IMR-90 (cell line): ENCODE measurements at regions not wholly inside any gene's neighbourhood (a gene's known extent, or its start where the extent isn't known, plus 50 kb on each side); places are given as distances from the start of the nearest gene placed in this dataset.

Experiments used
- ATAC-seq: fragments of 200-7000 bp; cut with Tn5 transposase; 2 replicates; pipeline ENCODE4 v1.9.1; 2020; ENCODE audit warnings: low read depth, mild to moderate bottlenecking, moderate library complexity
- BruUV-seq: library from RNA; stranded (reverse); fragments of 400-500 nt; replicated peaks from 2 replicates; lab custom pipeline; 2021; lab: Mats Ljungman, UMichigan
- CTCF ChIA-PET: fragments of 300-600 bp; formaldehyde crosslinking; extraction: SDS; loops from one replicate; lab custom pipeline; 2021; ENCODE audit warnings: antibody characterized with exemption; lab: Yijun Ruan, JAX
- POLR2A ChIA-PET: fragments of 300-600 bp; sonication (Branson Sonifier 250); formaldehyde crosslinking; loops from one replicate; lab custom pipeline; 2022; ENCODE audit warnings: antibody characterized with exemption; ENCODE audit not compliant: unreplicated experiment; lab: Charles Lee
- DNase-seq: peaks from one replicate; pipeline ENCODE4 v3.0.0; 2013
- H2AFZ ChIP-seq: replicated peaks from 2 replicates; pipeline ENCODE3; 2013; ENCODE audit warnings: low read length, mild to moderate bottlenecking; ENCODE audit not compliant: poor library complexity
- H2AK5ac ChIP-seq: 2 replicates; pipeline ENCODE4 v1.6.1; 2013; ENCODE audit warnings: low read depth, low read length, inconsistent platforms
- H2AK9ac ChIP-seq: replicated peaks from 2 replicates; pipeline ENCODE3; 2013; ENCODE audit warnings: mild to moderate bottlenecking, low read depth, low read length, moderate library complexity; ENCODE audit not compliant: poor library complexity
- H2BK120ac ChIP-seq: 2 replicates; pipeline ENCODE4 v1.6.1; 2013; ENCODE audit warnings: low read depth, low read length, inconsistent platforms
- H2BK15ac ChIP-seq: 3 replicates; pipeline ENCODE4 v1.6.1; 2013; ENCODE audit warnings: low read depth, low read length, inconsistent platforms
- H2BK20ac ChIP-seq: 2 replicates; pipeline ENCODE4 v1.6.1; 2013; ENCODE audit warnings: low read depth, mild to moderate bottlenecking, inconsistent platforms, low read length, moderate library complexity
- H2BK5ac ChIP-seq: 2 replicates; pipeline ENCODE4 v1.6.1; 2013; ENCODE audit warnings: mild to moderate bottlenecking, low read depth, low read length, inconsistent platforms; ENCODE audit not compliant: poor library complexity, severe bottlenecking
- H3K14ac ChIP-seq: replicated peaks from 2 replicates; pipeline ENCODE4 v1.6.1; 2013; ENCODE audit warnings: low read depth, low read length, inconsistent platforms
- H3K18ac ChIP-seq: 2 replicates; pipeline ENCODE4 v1.6.1; 2013; ENCODE audit warnings: low read depth, low read length, control low read depth
- H3K23ac ChIP-seq: 2 replicates; pipeline ENCODE4 v1.6.1; 2013; ENCODE audit warnings: low read depth, low read length, inconsistent platforms
- H3K27ac ChIP-seq: 2 replicates; pipeline ENCODE4 v1.5.1; 2013; ENCODE audit warnings: mild to moderate bottlenecking, control low read depth, low read length; ENCODE audit not compliant: insufficient read depth
- H3K27me3 ChIP-seq: 2 replicates; pipeline ENCODE4 v1.6.1; 2013; ENCODE audit warnings: low read length; ENCODE audit not compliant: control insufficient read depth, insufficient read depth
- H3K36me3 ChIP-seq: 2 replicates; pipeline ENCODE4 v1.6.1; 2013; ENCODE audit warnings: low read length, mixed read lengths; ENCODE audit not compliant: control insufficient read depth, insufficient read depth
- H3K4ac ChIP-seq: 2 replicates; pipeline ENCODE4 v1.6.1; 2013; ENCODE audit warnings: low read depth, low read length, inconsistent platforms
- H3K4me1 ChIP-seq: 2 replicates; pipeline ENCODE4 v1.6.1; 2013; ENCODE audit warnings: low read length, mixed read lengths; ENCODE audit not compliant: control insufficient read depth, insufficient read depth
- H3K4me2 ChIP-seq: 2 replicates; pipeline ENCODE4 v1.6.1; 2013; ENCODE audit warnings: low read depth, mild to moderate bottlenecking, control low read depth, low read length, moderate library complexity
- H3K4me3 ChIP-seq: 2 replicates; pipeline ENCODE4 v1.5.1; 2013; ENCODE audit warnings: low read depth, mild to moderate bottlenecking, control low read depth, low read length, moderate library complexity; ENCODE audit not compliant: insufficient read depth
- H3K56ac ChIP-seq: 2 replicates; pipeline ENCODE4 v1.6.1; 2013; ENCODE audit warnings: low read length, inconsistent platforms; ENCODE audit not compliant: insufficient read depth; ENCODE audit errors: extremely low read depth
- H3K79me1 ChIP-seq, 2 experiments: 2 replicates each; pipeline ENCODE4 v1.6.1; 2013; ENCODE audit warnings: low read length in 2 of 2, inconsistent platforms in 1 of 2, low read depth in 1 of 2
- H3K9ac ChIP-seq: 2 replicates; pipeline ENCODE4 v1.6.1; 2013; ENCODE audit warnings: low read depth, low read length, control low read depth
- H3K9me1 ChIP-seq: 2 replicates; pipeline ENCODE4 v1.6.1; 2013; ENCODE audit warnings: low read length, inconsistent platforms; ENCODE audit not compliant: insufficient read depth
- H3K9me3 ChIP-seq: 2 replicates; pipeline ENCODE4 v1.6.1; 2013; ENCODE audit warnings: low read length; ENCODE audit not compliant: control insufficient read depth, insufficient read depth
- H4K20me1 ChIP-seq: 2 replicates; pipeline ENCODE4 v1.6.1; 2013; ENCODE audit warnings: low read length, inconsistent platforms; ENCODE audit not compliant: insufficient read depth
- H4K5ac ChIP-seq: 2 replicates; pipeline ENCODE4 v1.6.1; 2013; ENCODE audit warnings: mild to moderate bottlenecking, low read depth, low read length, control low read depth
- H4K8ac ChIP-seq, 2 experiments: 2 replicates each; pipeline ENCODE4 v1.6.1; 2013; ENCODE audit warnings: low read depth in 2 of 2, low read length in 2 of 2, control low read depth in 1 of 2, inconsistent platforms in 1 of 2
- H4K91ac ChIP-seq: 2 replicates; pipeline ENCODE4 v1.6.1; 2013; ENCODE audit warnings: low read depth, low read length, inconsistent platforms; ENCODE audit not compliant: insufficient read depth
- BHLHE40 ChIP-seq: fragments of 150-350 bp; IDR thresholded peaks from 2 replicates; pipeline ENCODE4 v1.6.1; 2016; ENCODE audit warnings: mild to moderate bottlenecking, low read depth, low read length
- CEBPB ChIP-seq: IDR thresholded peaks from 2 replicates; pipeline ENCODE4 v1.6.1; 2012; ENCODE audit warnings: low read depth, low read length, improper control_type of control experiment
- CHD1 ChIP-seq: IDR thresholded peaks from 2 replicates; pipeline ENCODE4 v1.6.1; 2012; ENCODE audit warnings: low read depth, low read length, improper control_type of control experiment
- CTCF ChIP-seq: conservative IDR thresholded peaks from 2 replicates; pipeline ENCODE4 v1.5.1; 2012; ENCODE audit warnings: mild to moderate bottlenecking, low read depth, low read length, improper control_type of control experiment
- ELK1 ChIP-seq: fragments of 150-350 bp; IDR thresholded peaks from 2 replicates; pipeline ENCODE4 v1.6.1; 2016; ENCODE audit warnings: low read depth, mild to moderate bottlenecking, low read length, moderate library complexity, borderline replicate concordance
- FOS ChIP-seq: fragments of 150-350 bp; IDR thresholded peaks from 2 replicates; pipeline ENCODE4 v1.6.1; 2016; ENCODE audit warnings: low read depth, low read length
- MAFK ChIP-seq: IDR thresholded peaks from 2 replicates; pipeline ENCODE4 v1.6.1; 2012; ENCODE audit warnings: low read depth, low read length, improper control_type of control experiment
- MAZ ChIP-seq: IDR thresholded peaks from 2 replicates; pipeline ENCODE4 v1.6.1; 2012; ENCODE audit warnings: low read depth, mild to moderate bottlenecking, low read length, improper control_type of control experiment, moderate library complexity, borderline replicate concordance
- MXI1 ChIP-seq: IDR thresholded peaks from 2 replicates; pipeline ENCODE4 v1.6.1; 2012; ENCODE audit warnings: low read depth, mild to moderate bottlenecking, low read length, moderate library complexity, borderline replicate concordance
- NFE2L2 ChIP-seq: fragments of 150-350 bp; IDR thresholded peaks from 2 replicates; pipeline ENCODE4 v1.6.1; 2016; ENCODE audit warnings: low read depth, mild to moderate bottlenecking, low read length
- POLR2A ChIP-seq: IDR thresholded peaks from 2 replicates; pipeline ENCODE4 v1.6.1; 2012; ENCODE audit warnings: mild to moderate bottlenecking, low read depth, low read length
- RAD21 ChIP-seq: IDR thresholded peaks from 2 replicates; pipeline ENCODE4 v1.6.1; 2012; ENCODE audit warnings: low read length, improper control_type of control experiment
- RCOR1 ChIP-seq: IDR thresholded peaks from 2 replicates; pipeline ENCODE4 v1.6.1; 2012; ENCODE audit warnings: mild to moderate bottlenecking, low read length, improper control_type of control experiment; ENCODE audit not compliant: insufficient replicate concordance
- RFX5 ChIP-seq: IDR thresholded peaks from 2 replicates; pipeline ENCODE4 v1.8.0; 2012; ENCODE audit warnings: low read depth, mild to moderate bottlenecking, low read length, moderate library complexity
- SMC3 ChIP-seq: fragments of 150-350 bp; IDR thresholded peaks from 2 replicates; pipeline ENCODE4 v1.6.1; 2016; ENCODE audit warnings: low read depth, mild to moderate bottlenecking, antibody characterized with exemption, low read length, moderate library complexity
- USF2 ChIP-seq: fragments of 150-350 bp; IDR thresholded peaks from 2 replicates; pipeline ENCODE4 v1.6.1; 2017; ENCODE audit warnings: mild to moderate bottlenecking, antibody characterized with exemption, low read length, low read depth
- WGBS, 2 experiments: methylation state at CpG; one replicate each; pipeline versions ENCODE4 v1.1.5 to v1.1.7; 2013; ENCODE audit warnings: missing lambda C conversion rate in 2 of 2; ENCODE audit not compliant: insufficient read length in 1 of 2; ENCODE audit errors: extremely low coverage in 2 of 2; 5-methylcytosine and 5-hydroxymethylcytosine counted together
- dilution Hi-C: fragments of 300-500 bp; cut with HindIII; formaldehyde crosslinking; loops from one replicate; pipeline ENCODE4 v1.14.3; 2018; ENCODE audit warnings: low sequenced_read_pairs; ENCODE audit not compliant: unreplicated experiment
- in situ Hi-C: fragments of 300-500 bp; cut with MboI; formaldehyde crosslinking; loops from 3 replicates; pipeline ENCODE4 v1.14.3; 2019; ENCODE audit warnings: low sequenced_read_pairs, inconsistent platforms, mixed read lengths
- intact Hi-C: fragments of 100-400 bp; cut with micrococcal nuclease; formaldehyde crosslinking; loops from 2 replicates; pipeline ENCODE4 v1.10.0; 2022

GRCh38 chr12:67937822-67938221, 51.4 kb upstream of the IFNG-AS1 start:
- H3K4me1 ChIP-seq, result peaks cover 4% of the 10 kb centered on the region; the same call in 1 of the 2 replicates
- no peak overlapping the region for H3K4me2 ChIP-seq
- H3K23ac ChIP-seq, result no peak overlapping the region
- DNase-seq (no peak), ATAC-seq (no peak)
- H2BK5ac ChIP-seq, result no peak overlapping the region
- H3K27me3 ChIP-seq, result no peaks in the 10 kb centered on the region
- H3K4me3 ChIP-seq, result no peak overlapping the region
- no peak overlapping the region for H2BK15ac ChIP-seq
- no peak overlapping the region for H4K91ac ChIP-seq
- ChIA-PET POLR2A (no interaction called here), CTCF (no interaction called here)
- H3K56ac ChIP-seq, result no peak overlapping the region
- no peak overlapping the region for H2AK9ac ChIP-seq
- WGBS, 2 experiments, result no CpG with 5 or more reads among the region's 1 CpG
- H2AFZ ChIP-seq, result no peak overlapping the region
- no TSS peak for BruUV-seq
- H3K79me1 ChIP-seq, result no peaks in the 10 kb centered on the region
- dilution Hi-C loops, result no loop called here
- TF ChIP-seq CEBPB (no peak), ELK1 (no peak), CTCF (no peak), RFX5 (no peak), MAFK (no peak), RAD21 (no peak), SMC3 (no peak), MXI1 (no peak), CHD1 (no peak), RCOR1 (no peak), USF2 (no peak), POLR2A (no peak), MAZ (no peak), FOS (no peak), NFE2L2 (no peak), BHLHE40 (no peak)
- no peak overlapping the region for H4K5ac ChIP-seq
- H3K14ac ChIP-seq, result no peak overlapping the region
- no peaks in the 10 kb centered on the region for H3K9me3 ChIP-seq
- no peaks in the 10 kb centered on the region for H4K20me1 ChIP-seq
- no peak overlapping the region for H3K27ac ChIP-seq
- intact Hi-C loops, result no loop called here
- no peak overlapping the region for H2BK20ac ChIP-seq
- H2BK120ac ChIP-seq, result no peak overlapping the region
- H2AK5ac ChIP-seq, result no peak overlapping the region
- no peak overlapping the region for H3K9ac ChIP-seq
- in situ Hi-C loops, result no loop called here
- H3K4ac ChIP-seq, result no peak overlapping the region
- H3K9me1 ChIP-seq, result no peaks in the 10 kb centered on the region
- H4K8ac ChIP-seq, result no peak overlapping the region
- no peak overlapping the region for H3K18ac ChIP-seq
- H3K36me3 ChIP-seq, result no peaks in the 10 kb centered on the region
